Epithelial cell of proximal tubule (primary cell): ENCODE measurements at regions not wholly inside any gene's neighbourhood (a gene's known extent, or its start where the extent isn't known, plus 50 kb on each side); places are given as distances from the start of the nearest gene placed in this dataset.
A peak's percentile ranks its signal among the peaks of the same experiment; 100 is the strongest.

Experiments used
- DNase-seq: peaks from one replicate; pipeline ENCODE4 v3.0.0-alpha.2; 2011; ENCODE audit warnings: low read depth
- H3K4me3 ChIP-seq: 2 replicates; pipeline ENCODE4 v1.5.1; 2011; ENCODE audit warnings: low read depth, mild to moderate bottlenecking, low read length
- CTCF ChIP-seq: conservative IDR thresholded peaks from 2 replicates; pipeline ENCODE4 v1.5.1; 2012; ENCODE audit warnings: low read depth, mild to moderate bottlenecking, low read length

- TF ChIP-seq CTCF, result no peak
- H3K4me3 ChIP-seq, result peak overlapping the region; percentile 32
- no peak for DNase-seq
Measured at GRCh38 chr10:58451193-58451889, 61.3 kb upstream of the BICC1 start.

GRCh38 chr10:58453105-58453504 lies 59.6 kb upstream of the BICC1 start:
- TF ChIP-seq CTCF, result no peak
- H3K4me3 ChIP-seq, result no peak overlapping the region
- DNase-seq, result no peak

- no peak overlapping the region for H3K4me3 ChIP-seq
- no peak for DNase-seq
- TF ChIP-seq CTCF, result no peak
Measured at GRCh38 chr10:58456179-58456578, 56.5 kb upstream of the BICC1 start.

- no peak for DNase-seq
- no peak overlapping the region for H3K4me3 ChIP-seq
Measured at GRCh38 chr10:58457761-58458616, 54.7 kb upstream of the BICC1 start.

GRCh38 chr10:58459069-58459468 lies 53.6 kb upstream of the BICC1 start:
- H3K4me3 ChIP-seq, result no peak overlapping the region
- DNase-seq, result no peak
- no peak for TF ChIP-seq CTCF

More at GRCh38 chr10:58457761-58458616, 54.7 kb upstream of the BICC1 start:
- TF ChIP-seq CTCF, result no peak

- TF ChIP-seq CTCF, result no peak
- H3K4me3 ChIP-seq, result no peak overlapping the region
- DNase-seq, result no peak
Measured at GRCh38 chr10:58460157-58460556, 52.5 kb upstream of the BICC1 start.
